Right renal cortex interstitium (tissue), 3 donors: ENCODE measurements at regions not wholly inside any gene's neighbourhood (a gene's known extent, or its start where the extent isn't known, plus 50 kb on each side); places are given as distances from the start of the nearest gene placed in this dataset.
A peak's percentile ranks its signal among the peaks of the same experiment; 100 is the strongest.

ENCODE experiments used
- DNase-seq, 3 donors: peaks; one replicate each; pipeline ENCODE4 v3.0.0-alpha.2; 2013; ENCODE audit warnings: low read depth in 3 of 3, low spot score in 2 of 3

- DNase-seq: no peak
Observed at GRCh38 chr2:20150110-20150706, 74.7 kb downstream of the SDC1 start.

- no peak for DNase-seq
Observed at GRCh38 chr2:20149703-20150030, 75.3 kb downstream of the SDC1 start.

GRCh38 chr2:20148923-20149702 is 75.8 kb downstream of the SDC1 start:
- no peak for DNase-seq

- DNase-seq: no peak
Observed at GRCh38 chr2:20148426-20148922, 76.5 kb downstream of the SDC1 start.

- DNase-seq: no peak
Observed at GRCh38 chr2:20147351-20147750, 77.6 kb downstream of the SDC1 start.

GRCh38 chr2:20146401-20146800 is 78.5 kb downstream of the SDC1 start:
- DNase-seq: no peak

GRCh38 chr2:20145497-20146193 is 79.3 kb downstream of the SDC1 start:
- DNase-seq: no peak

- no peak for DNase-seq
Observed at GRCh38 chr2:20144861-20145260, 80.1 kb downstream of the SDC1 start.

- no peak for DNase-seq
Observed at GRCh38 chr2:20144196-20144595, 80.7 kb downstream of the SDC1 start.

- DNase-seq: no peak
Observed at GRCh38 chr2:20143263-20143662, 81.7 kb downstream of the SDC1 start.

GRCh38 chr2:20141806-20142205 is 83.1 kb downstream of the SDC1 start:
- DNase-seq: no peak

GRCh38 chr2:20141056-20141762 is 83.7 kb downstream of the SDC1 start:
- no peak for DNase-seq

GRCh38 chr2:20140321-20141055 is 84.4 kb downstream of the SDC1 start:
- no peak for DNase-seq

GRCh38 chr2:20139407-20140172 is 85.3 kb downstream of the SDC1 start:
- DNase-seq: no peak

- DNase-seq: no peak
Observed at GRCh38 chr2:20138696-20139095, 86.2 kb downstream of the SDC1 start.

GRCh38 chr2:20137884-20138283 is 86.5 kb upstream of the LAPTM4A start:
- no peak for DNase-seq

GRCh38 chr2:20137131-20137571 is 85.7 kb upstream of the LAPTM4A start:
- no peak for DNase-seq

- no peak for DNase-seq
Observed at GRCh38 chr2:20136149-20136548, 84.7 kb upstream of the LAPTM4A start.

- peak in 1 of 3 donors; percentile 64 for DNase-seq
Observed at GRCh38 chr2:20135631-20136050, 84.2 kb upstream of the LAPTM4A start.
